ENCODE measurements at regions not wholly inside any gene's neighbourhood (a gene's known extent, or its start where the extent isn't known, plus 50 kb on each side); places are given as distances from the start of the nearest gene placed in this dataset.

- Mint-ChIP-seq H3K27ac (no peak overlapping the region), H3K4me3 (no peak overlapping the region), H3K36me3 (no peaks in the 10 kb centered on the region), H3K4me1 (no peaks in the 10 kb centered on the region), H3K9me3 (peaks cover 10% of the 10 kb centered on the region)
- no peak for DNase-seq (ENCODE audit: low spot score in 2 of 2)
- no peak for ATAC-seq
Observed at GRCh38 chr18:38312532-38312931, 746.9 kb upstream of the CELF4 start.

GRCh38 chr18:38310936-38311335, 745.3 kb upstream of the CELF4 start:
- H3K4me3 Mint-ChIP-seq = no peak overlapping the region
- no peak for ATAC-seq
- H3K36me3 Mint-ChIP-seq = no peaks in the 10 kb centered on the region

DNA sequence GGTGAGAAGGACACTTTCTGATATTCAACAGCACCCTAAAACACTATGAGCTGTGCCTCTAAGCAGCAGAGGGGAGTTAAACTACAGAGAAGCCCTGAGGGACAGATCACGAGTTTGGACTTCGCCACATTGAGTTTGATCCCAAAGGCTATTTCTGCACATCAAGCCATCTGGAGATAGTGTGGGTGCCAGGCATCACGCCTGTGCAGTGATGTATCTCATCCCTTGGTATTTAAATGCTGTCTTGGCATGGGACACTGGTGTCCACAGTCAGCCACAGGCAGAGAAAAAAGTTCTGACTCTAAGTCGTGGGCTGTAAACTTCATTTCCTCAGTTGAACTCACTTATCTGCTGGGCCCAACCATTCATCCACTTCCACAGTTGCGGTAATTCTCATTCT, 742.3 kb upstream of the CELF4 start:
- Mint-ChIP-seq H3K4me3 (no peak overlapping the region), H3K9me3 (peaks cover 5% of the 10 kb centered on the region), H3K27ac (no peak overlapping the region), H3K4me1 (no peaks in the 10 kb centered on the region), H3K36me3 (no peaks in the 10 kb centered on the region)
- DNase-seq (ENCODE audit: low spot score in 2 of 2) (no peak), ATAC-seq (no peak)

More at GRCh38 chr18:38310936-38311335, 745.3 kb upstream of the CELF4 start:
- Mint-ChIP-seq H3K9me3 (peaks cover 10% of the 10 kb centered on the region), H3K27ac (no peak overlapping the region), H3K4me1 (no peaks in the 10 kb centered on the region)
- no peak for DNase-seq (ENCODE audit: low spot score in 2 of 2)

- Mint-ChIP-seq H3K4me1 (no peaks in the 10 kb centered on the region), H3K36me3 (no peaks in the 10 kb centered on the region), H3K4me3 (no peak overlapping the region), H3K9me3 (peaks cover 11% of the 10 kb centered on the region), H3K27ac (no peak overlapping the region)
- ATAC-seq = no peak
- no peak for DNase-seq (ENCODE audit: low spot score in 2 of 2)
Observed at GRCh38 chr18:38305961-38306360, 740.4 kb upstream of the CELF4 start.

DNA sequence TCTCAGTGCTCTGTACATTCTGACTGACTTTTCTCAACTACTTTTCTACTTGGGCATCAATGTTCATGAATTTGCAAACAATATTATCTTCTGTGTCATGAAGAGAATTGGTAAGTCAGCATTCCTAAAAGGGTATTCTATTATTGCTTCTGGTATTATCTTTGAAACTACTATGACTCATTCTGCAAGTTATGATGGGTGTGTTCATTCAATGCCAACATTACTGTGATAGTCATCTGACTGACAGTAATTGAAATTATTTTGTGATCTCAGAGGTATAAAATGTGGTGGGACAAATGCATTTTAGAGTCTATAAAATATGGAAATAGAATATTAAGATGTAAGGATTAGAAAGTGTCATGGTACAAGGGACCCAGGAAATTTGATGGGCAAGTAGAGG, 736.0 kb upstream of the CELF4 start:
- no peak for ATAC-seq
- H3K4me3 Mint-ChIP-seq = no peak overlapping the region
- H3K36me3 Mint-ChIP-seq = no peaks in the 10 kb centered on the region
- peaks cover 14% of the 10 kb centered on the region for H3K9me3 Mint-ChIP-seq
- no peaks in the 10 kb centered on the region for H3K4me1 Mint-ChIP-seq
- H3K27ac Mint-ChIP-seq = no peak overlapping the region
- no peak for DNase-seq (ENCODE audit: low spot score in 2 of 2)

- no peak overlapping the region for H3K27ac Mint-ChIP-seq
- peaks cover 25% of the 10 kb centered on the region for H3K9me3 Mint-ChIP-seq
- H3K4me3 Mint-ChIP-seq = no peak overlapping the region
- ATAC-seq (no peak), DNase-seq (ENCODE audit: low spot score in 2 of 2) (no peak)
- H3K36me3 Mint-ChIP-seq = no peaks in the 10 kb centered on the region
- no peaks in the 10 kb centered on the region for H3K4me1 Mint-ChIP-seq
Observed at GRCh38 chr18:38297910-38298309, 732.3 kb upstream of the CELF4 start.

DNA sequence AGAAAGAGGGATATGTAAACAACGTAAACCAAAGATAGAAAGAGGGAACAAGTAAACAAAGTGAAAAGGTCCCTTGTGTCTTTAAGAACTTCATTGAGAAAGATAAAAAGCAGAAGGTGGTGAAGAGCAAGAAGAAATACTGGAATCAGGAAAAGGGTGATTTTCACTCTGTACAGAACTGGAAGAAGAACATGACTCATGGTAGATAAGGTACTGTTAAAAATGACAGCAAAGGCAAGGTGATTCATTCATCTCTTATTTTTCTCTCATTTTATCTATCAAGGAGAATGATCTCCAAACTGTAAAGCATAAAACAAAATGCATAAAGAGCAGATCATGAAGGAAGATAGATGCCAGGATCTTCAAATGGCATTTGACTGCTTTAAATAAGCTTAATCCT, 724.6 kb upstream of the CELF4 start:
- H3K4me1 Mint-ChIP-seq = no peaks in the 10 kb centered on the region
- H3K36me3 Mint-ChIP-seq = no peaks in the 10 kb centered on the region
- no peak overlapping the region for H3K27ac Mint-ChIP-seq
- DNase-seq (ENCODE audit: low spot score in 2 of 2) (no peak), ATAC-seq (no peak)
- no peak overlapping the region for H3K4me3 Mint-ChIP-seq
- H3K9me3 Mint-ChIP-seq = peaks cover 26% of the 10 kb centered on the region

DNA sequence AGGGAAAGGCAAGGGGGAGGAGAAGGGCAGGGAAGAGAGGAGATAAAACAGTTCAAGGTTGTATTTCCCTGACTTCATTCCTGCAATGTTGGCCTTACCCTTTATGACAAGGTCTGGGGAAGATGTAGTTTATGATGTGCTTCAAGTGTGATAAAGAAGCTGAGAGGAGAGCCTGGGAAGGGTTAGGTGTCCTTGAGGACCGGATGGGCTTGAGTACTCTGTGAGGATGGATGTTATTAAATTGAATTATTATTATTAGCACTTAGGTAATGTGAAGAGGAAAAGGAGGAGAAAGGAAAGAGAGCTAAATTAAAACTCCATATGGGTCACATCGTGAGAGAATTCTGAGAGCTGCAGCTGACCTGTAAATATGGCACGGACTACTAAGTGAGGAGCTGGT, 719.4 kb upstream of the CELF4 start:
- no peak for ATAC-seq
- DNase-seq (ENCODE audit: low spot score in 2 of 2) = no peak
- Mint-ChIP-seq H3K36me3 (no peaks in the 10 kb centered on the region), H3K4me3 (no peak overlapping the region), H3K27ac (no peak overlapping the region), H3K9me3 (peaks cover 22% of the 10 kb centered on the region), H3K4me1 (no peaks in the 10 kb centered on the region)

GRCh38 chr18:38263066-38263465, 697.5 kb upstream of the CELF4 start:
- no peak overlapping the region for H3K4me3 Mint-ChIP-seq
- peaks cover 12% of the 10 kb centered on the region for H3K9me3 Mint-ChIP-seq
- no peaks in the 10 kb centered on the region for H3K4me1 Mint-ChIP-seq
- DNase-seq (ENCODE audit: low spot score in 2 of 2) = no peak
- no peak for ATAC-seq
- no peaks in the 10 kb centered on the region for H3K36me3 Mint-ChIP-seq
- H3K27ac Mint-ChIP-seq = no peak overlapping the region

DNA sequence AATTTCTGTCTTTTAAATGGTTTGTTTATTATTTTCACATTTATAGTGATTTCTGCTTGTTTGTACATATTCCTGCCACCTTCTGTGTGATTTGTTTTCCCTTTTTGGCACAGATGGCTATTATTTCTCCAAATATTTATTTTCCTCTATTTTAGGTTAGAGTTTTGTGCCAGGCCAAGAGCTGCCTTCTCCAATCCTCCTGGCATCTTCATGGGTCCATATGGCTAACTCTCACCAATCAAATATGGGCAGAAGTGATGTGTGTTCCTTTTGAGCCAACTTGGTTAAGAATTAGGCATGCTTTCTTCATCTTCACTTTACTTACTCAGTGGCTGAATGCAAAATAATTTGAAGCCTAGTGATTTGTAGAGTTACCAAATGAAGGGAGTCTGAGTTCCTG, 697.1 kb upstream of the CELF4 start:
- Mint-ChIP-seq H3K9me3 (peaks cover 12% of the 10 kb centered on the region), H3K36me3 (no peaks in the 10 kb centered on the region), H3K4me1 (no peaks in the 10 kb centered on the region), H3K27ac (no peak overlapping the region), H3K4me3 (no peak overlapping the region)
- ATAC-seq (no peak), DNase-seq (ENCODE audit: low spot score in 2 of 2) (no peak)

DNA sequence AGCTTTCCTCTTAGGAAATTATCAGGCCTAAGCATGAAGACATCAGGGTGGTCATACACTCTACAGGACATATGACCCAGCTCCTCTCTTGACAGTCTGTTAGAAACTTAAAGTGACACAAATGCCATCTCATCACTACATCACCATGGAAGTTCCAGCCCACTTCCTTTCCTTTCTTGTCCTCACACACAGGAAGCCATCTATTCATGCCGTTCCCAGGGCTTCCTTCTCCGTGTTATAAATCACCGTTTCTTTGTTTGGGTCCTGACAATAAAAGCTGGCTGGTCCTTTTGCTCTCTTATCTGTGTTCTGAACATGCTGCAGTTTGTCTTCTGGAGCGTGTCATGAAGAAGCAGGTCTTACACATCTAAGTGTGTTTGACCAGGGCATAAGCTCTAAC, 692.1 kb upstream of the CELF4 start:
- Mint-ChIP-seq H3K36me3 (no peaks in the 10 kb centered on the region), H3K4me3 (no peak overlapping the region), H3K9me3 (peaks cover 13% of the 10 kb centered on the region), H3K4me1 (no peaks in the 10 kb centered on the region), H3K27ac (no peak overlapping the region)
- DNase-seq (ENCODE audit: low spot score in 2 of 2) (no peak), ATAC-seq (no peak)

DNA sequence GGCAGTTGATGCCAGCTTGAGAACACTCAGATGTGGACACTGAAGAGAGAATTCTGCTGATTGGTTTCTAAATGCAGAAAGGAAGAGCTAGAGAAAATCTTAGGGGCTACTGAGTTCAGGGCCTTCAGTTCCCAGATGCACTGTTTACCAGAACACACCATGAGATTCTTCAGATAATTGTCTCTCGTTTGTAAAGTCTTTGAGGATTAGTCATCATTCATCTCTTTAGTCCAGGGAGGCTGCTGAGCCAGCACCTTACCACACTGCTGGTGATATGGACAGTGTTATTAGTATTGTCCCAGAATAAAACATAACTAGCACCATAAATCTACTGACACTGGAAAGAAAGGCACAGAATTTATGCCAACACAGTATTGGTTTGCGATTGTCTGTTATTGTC, 690.8 kb upstream of the CELF4 start:
- no peak for ATAC-seq
- no peaks in the 10 kb centered on the region for H3K4me1 Mint-ChIP-seq

DNA sequence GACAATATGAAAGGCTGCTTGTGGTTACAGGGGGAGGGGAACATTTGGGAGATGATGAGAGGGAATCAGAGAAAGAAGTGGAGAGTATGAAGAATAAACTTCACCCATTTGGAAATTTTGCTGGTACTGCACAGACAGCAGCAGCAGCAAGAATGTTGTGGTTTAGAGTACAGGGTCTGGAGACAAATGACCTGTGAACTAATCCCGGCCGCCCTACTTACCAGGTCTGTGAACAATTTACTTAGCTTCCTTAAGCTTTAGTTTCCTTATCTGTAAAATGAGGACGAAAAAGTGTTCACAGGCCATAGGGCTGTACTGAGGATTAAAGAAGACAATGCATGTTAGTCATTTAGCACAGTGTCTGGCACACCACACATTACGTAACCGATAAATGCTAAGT, 685.4 kb upstream of the CELF4 start:
- H3K4me3 Mint-ChIP-seq = no peak overlapping the region
- no peak overlapping the region for H3K27ac Mint-ChIP-seq
- no peaks in the 10 kb centered on the region for H3K36me3 Mint-ChIP-seq
- ATAC-seq (no peak), DNase-seq (ENCODE audit: low spot score in 2 of 2) (no peak)
- H3K9me3 Mint-ChIP-seq = peaks cover 13% of the 10 kb centered on the region
- H3K4me1 Mint-ChIP-seq = no peaks in the 10 kb centered on the region

More for the DNA sequence above, 690.8 kb upstream of the CELF4 start:
- no peak for DNase-seq (ENCODE audit: low spot score in 2 of 2)
- H3K36me3 Mint-ChIP-seq = no peaks in the 10 kb centered on the region
- peaks cover 9% of the 10 kb centered on the region for H3K9me3 Mint-ChIP-seq
- H3K4me3 Mint-ChIP-seq = no peak overlapping the region
- H3K27ac Mint-ChIP-seq = no peak overlapping the region

DNA sequence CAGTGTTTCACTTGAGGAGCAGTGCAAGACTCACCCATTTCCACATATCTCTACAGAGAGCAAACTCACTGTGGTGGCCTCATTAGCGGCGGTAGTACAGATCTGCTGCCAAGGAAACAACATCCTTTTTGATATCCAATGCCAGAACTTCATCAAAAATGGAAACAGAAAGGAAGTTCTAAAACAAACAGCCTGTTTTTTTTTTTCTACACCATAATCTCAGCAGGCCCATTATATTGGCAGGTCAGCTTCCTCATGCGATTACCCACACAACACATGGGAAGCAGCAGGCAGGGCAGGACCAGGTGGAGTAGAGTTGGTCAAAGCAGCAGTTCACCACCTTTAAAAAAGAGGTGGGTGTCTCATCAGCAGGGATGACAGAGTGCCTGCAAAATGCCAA, 678.9 kb upstream of the CELF4 start:
- H3K4me1 Mint-ChIP-seq = no peaks in the 10 kb centered on the region
- no peak for DNase-seq (ENCODE audit: low spot score in 2 of 2)
- no peak for ATAC-seq
- H3K4me3 Mint-ChIP-seq = no peak overlapping the region
- H3K36me3 Mint-ChIP-seq = no peaks in the 10 kb centered on the region
- peaks cover 12% of the 10 kb centered on the region for H3K9me3 Mint-ChIP-seq
- H3K27ac Mint-ChIP-seq = no peak overlapping the region

GRCh38 chr18:38243291-38243690, 677.7 kb upstream of the CELF4 start:
- H3K9me3 Mint-ChIP-seq = peaks cover 16% of the 10 kb centered on the region
- H3K36me3 Mint-ChIP-seq = no peaks in the 10 kb centered on the region
- no peak for DNase-seq (ENCODE audit: low spot score in 2 of 2)
- H3K27ac Mint-ChIP-seq = no peak overlapping the region
- H3K4me3 Mint-ChIP-seq = no peak overlapping the region
- ATAC-seq = no peak
- H3K4me1 Mint-ChIP-seq = no peaks in the 10 kb centered on the region

DNA sequence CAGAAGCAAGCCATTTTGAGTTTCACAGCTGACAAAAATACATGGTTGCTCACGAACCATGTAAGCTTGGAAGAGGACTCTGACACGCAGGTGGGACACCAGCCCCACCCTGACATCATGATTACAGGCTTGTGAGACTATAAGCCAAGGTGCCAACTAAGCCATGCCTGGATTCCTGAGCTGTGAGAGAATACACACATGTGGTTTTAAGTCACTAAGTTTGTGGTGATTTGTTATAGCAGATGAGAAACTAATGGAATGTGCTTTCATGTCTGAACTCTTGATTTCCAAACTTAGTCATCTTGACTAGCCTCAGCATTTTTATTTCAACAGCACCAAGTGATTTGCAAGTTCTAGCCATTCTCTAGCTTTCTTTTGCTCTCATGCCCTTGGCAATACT, 676.1 kb upstream of the CELF4 start:
- H3K4me1 Mint-ChIP-seq = no peaks in the 10 kb centered on the region
- H3K27ac Mint-ChIP-seq = no peak overlapping the region
- peaks cover 13% of the 10 kb centered on the region for H3K9me3 Mint-ChIP-seq
- DNase-seq (ENCODE audit: low spot score in 2 of 2) = no peak
- no peak overlapping the region for H3K4me3 Mint-ChIP-seq
- no peaks in the 10 kb centered on the region for H3K36me3 Mint-ChIP-seq
- no peak for ATAC-seq

GRCh38 chr18:38241216-38241615, 675.6 kb upstream of the CELF4 start:
- DNase-seq (ENCODE audit: low spot score in 2 of 2) = no peak
- ATAC-seq = no peak
- Mint-ChIP-seq H3K4me3 (no peak overlapping the region), H3K27ac (no peak overlapping the region), H3K9me3 (peaks cover 16% of the 10 kb centered on the region), H3K36me3 (no peaks in the 10 kb centered on the region), H3K4me1 (no peaks in the 10 kb centered on the region)

All from stimulated activated effector memory CD8-positive, alpha-beta T cell treated with anti-CD3 and anti-CD28 coated beads, Interleukin-12 subunit alpha, Interleukin-12 subunit beta, amount 100 ng/mL, for 72 hours (primary cell).